Erythroblast (primary cell): ENCODE measurements at regions not wholly inside any gene's neighbourhood (a gene's known extent, or its start where the extent isn't known, plus 50 kb on each side); places are given as distances from the start of the nearest gene placed in this dataset.

ENCODE experiments used
- DNase-seq, 2 experiments: peaks; one replicate each; lab custom pipeline; 2025; lab: John Stamatoyannopoulos, UW
- GATA1 ChIP-seq: IDR thresholded peaks from 2 replicates; pipeline ENCODE4 v1.6.1; 2011; ENCODE audit warnings: low read depth, mild to moderate bottlenecking, control low read depth, low read length, moderate library complexity
- POLR2A ChIP-seq: IDR thresholded peaks from 2 replicates; pipeline ENCODE4 v1.6.1; 2011; ENCODE audit warnings: mild to moderate bottlenecking, low read length

- no peak for TF ChIP-seq GATA1
- TF ChIP-seq POLR2A: no peak
- no peak for DNase-seq
Observed at GRCh38 chr9:119667916-119668315, 298.7 kb upstream of the BRINP1 start.

- TF ChIP-seq POLR2A (no peak), GATA1 (no peak)
- DNase-seq: no peak
Observed at GRCh38 chr9:119667163-119667562, 297.9 kb upstream of the BRINP1 start.

GRCh38 chr9:119662329-119662728, 293.1 kb upstream of the BRINP1 start:
- TF ChIP-seq GATA1 (no peak), POLR2A (no peak)
- DNase-seq: no peak

- no peak for TF ChIP-seq GATA1
- TF ChIP-seq POLR2A: no peak
Observed at GRCh38 chr9:119652931-119653330, 283.7 kb upstream of the BRINP1 start.

GRCh38 chr9:119649205-119649604, 280.0 kb upstream of the BRINP1 start:
- TF ChIP-seq POLR2A (no peak), GATA1 (no peak)

More at GRCh38 chr9:119652931-119653330, 283.7 kb upstream of the BRINP1 start:
- no peak for DNase-seq

GRCh38 chr9:119639287-119639955, 270.2 kb upstream of the BRINP1 start:
- DNase-seq: no peak
- TF ChIP-seq POLR2A (no peak), GATA1 (no peak)

More at GRCh38 chr9:119649205-119649604, 280.0 kb upstream of the BRINP1 start:
- DNase-seq: no peak

- no peak for DNase-seq
- TF ChIP-seq POLR2A (no peak), GATA1 (no peak)
Observed at GRCh38 chr9:119634006-119634405, 264.8 kb upstream of the BRINP1 start.

- no peak for DNase-seq
- TF ChIP-seq POLR2A: no peak
- no peak for TF ChIP-seq GATA1
Observed at GRCh38 chr9:119611565-119611964, 242.3 kb upstream of the BRINP1 start.

GRCh38 chr9:119609277-119609971, 240.2 kb upstream of the BRINP1 start:
- no peak for TF ChIP-seq GATA1
- no peak for TF ChIP-seq POLR2A
- no peak for DNase-seq

- TF ChIP-seq POLR2A: no peak
- no peak for TF ChIP-seq GATA1
Observed at GRCh38 chr9:119601632-119602031, 232.4 kb upstream of the BRINP1 start.

GRCh38 chr9:119597499-119597898, 228.3 kb upstream of the BRINP1 start:
- no peak for TF ChIP-seq POLR2A
- TF ChIP-seq GATA1: no peak
- no peak for DNase-seq

More at GRCh38 chr9:119601632-119602031, 232.4 kb upstream of the BRINP1 start:
- no peak for DNase-seq

- no peak for TF ChIP-seq POLR2A
- no peak for TF ChIP-seq GATA1
- no peak for DNase-seq
Observed at GRCh38 chr9:119596703-119597102, 227.5 kb upstream of the BRINP1 start.

GRCh38 chr9:119588874-119589744, 219.9 kb upstream of the BRINP1 start:
- TF ChIP-seq POLR2A (no peak), GATA1 (no peak)
- DNase-seq: no peak
